HG03025 (cell line): ENCODE measurements at regions not wholly inside any gene's neighbourhood (a gene's known extent, or its start where the extent isn't known, plus 50 kb on each side); places are given as distances from the start of the nearest gene placed in this dataset.

Experiments
- ATAC-seq: cut with Tn5 transposase; IDR thresholded peaks from one replicate; pipeline ENCODE4 v1.9.1; 2021; ENCODE audit warnings: mild to moderate bottlenecking, moderate library complexity; ENCODE audit not compliant: unreplicated experiment, low FRiP score

DNA sequence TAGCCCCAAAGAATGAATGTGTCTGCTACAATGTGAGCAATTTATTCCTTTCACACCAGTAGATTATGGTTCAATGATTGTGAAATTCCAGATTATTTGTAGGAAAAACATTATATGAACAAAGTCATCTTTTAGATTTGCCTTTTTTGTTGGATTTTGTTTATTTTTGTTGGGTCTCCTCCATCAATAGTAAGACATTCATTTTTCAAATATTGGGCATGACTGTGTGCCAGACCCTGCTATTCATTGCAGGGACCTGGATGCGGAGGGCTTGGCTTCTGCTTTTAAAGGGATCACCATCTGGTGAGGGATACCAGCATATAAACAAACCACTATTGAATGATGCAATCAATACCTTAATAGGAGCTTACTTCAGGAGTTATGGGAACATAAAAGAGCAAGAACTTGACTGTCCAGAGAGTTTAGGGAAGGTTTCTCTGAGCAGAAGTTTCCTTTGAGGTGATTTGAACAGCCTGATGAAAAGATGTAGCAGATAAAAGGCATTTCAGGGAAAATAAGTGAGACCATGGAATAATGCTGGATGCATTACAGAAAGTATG lies 486.7 kb downstream of the EPHA4 start:
- no peak for ATAC-seq

DNA sequence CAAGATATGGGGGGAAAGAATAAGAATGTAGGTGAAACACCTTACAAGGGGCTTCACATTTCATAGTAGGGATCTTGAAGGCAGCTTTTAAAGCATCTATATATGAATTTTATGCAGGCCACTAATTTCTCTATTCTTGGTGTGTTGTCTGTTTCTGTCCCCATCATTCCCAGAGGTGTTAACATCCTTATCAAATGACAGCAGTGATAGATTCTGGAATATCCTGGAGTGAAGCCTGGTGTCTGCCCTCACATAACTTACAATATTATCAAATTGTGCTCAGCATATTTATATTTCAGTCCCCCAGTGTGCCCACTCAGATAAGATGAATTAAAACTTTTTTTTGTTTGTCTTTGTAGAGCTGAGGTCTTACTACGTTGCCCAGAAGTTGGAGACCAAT lies 486.2 kb downstream of the EPHA4 start:
- ATAC-seq = no peak

DNA sequence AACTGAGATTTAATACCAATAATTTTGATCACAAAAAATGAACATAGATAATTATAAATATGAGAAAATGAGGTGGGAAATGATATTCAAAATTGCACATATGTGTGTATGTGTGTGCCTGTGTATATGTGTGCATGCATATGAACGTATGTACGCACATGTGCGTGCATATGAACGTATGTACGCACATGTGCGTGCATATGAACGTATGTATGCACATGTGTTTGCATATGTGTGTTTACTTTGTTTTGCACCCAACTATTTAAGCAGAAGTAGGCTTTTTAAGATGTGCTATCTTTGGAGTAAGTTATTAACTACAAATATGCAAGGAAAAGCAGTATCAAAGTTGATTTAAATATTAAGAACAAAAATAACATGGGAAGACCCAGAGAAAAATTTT lies 484.3 kb downstream of the EPHA4 start:
- ATAC-seq = no peak

DNA sequence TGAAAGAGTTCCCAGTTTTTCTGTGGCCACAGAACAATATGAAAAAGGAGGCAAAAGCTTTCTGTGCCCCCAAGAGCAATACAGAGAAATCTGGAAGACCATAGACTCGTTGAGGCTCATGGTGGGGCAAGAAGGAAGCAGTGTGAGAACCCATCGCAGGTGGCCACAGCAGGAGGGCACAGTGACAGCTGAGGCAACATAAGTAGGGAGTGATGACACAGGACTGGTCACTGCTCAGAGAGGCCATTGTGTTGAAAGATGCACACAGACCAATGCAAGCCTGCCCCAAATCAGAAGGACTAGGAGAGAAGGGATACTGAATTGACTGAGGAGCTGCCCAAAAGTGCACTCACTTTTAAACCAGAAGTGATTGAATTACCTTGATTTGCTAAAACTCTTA lies 483.6 kb downstream of the EPHA4 start:
- ATAC-seq = no peak

DNA sequence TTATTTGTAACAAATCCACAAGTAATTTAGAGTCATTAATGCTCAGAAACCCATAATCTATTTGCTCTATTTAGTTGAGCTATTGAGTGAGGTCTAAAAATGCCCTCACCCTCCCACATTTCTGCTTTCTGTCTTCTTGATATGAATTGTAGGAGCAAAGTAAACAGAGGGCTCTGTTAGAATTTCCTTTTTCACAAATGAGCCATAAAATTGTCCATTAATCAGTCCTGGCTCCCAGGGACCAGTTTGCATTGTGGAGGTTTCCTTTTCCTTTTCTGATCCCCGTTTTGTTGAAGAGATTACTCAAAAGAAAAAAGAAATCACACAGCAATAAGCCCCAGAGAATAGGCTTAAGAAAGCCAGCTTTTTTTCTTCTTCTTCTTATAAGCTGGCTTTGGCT lies 476.7 kb downstream of the EPHA4 start:
- no peak for ATAC-seq

DNA sequence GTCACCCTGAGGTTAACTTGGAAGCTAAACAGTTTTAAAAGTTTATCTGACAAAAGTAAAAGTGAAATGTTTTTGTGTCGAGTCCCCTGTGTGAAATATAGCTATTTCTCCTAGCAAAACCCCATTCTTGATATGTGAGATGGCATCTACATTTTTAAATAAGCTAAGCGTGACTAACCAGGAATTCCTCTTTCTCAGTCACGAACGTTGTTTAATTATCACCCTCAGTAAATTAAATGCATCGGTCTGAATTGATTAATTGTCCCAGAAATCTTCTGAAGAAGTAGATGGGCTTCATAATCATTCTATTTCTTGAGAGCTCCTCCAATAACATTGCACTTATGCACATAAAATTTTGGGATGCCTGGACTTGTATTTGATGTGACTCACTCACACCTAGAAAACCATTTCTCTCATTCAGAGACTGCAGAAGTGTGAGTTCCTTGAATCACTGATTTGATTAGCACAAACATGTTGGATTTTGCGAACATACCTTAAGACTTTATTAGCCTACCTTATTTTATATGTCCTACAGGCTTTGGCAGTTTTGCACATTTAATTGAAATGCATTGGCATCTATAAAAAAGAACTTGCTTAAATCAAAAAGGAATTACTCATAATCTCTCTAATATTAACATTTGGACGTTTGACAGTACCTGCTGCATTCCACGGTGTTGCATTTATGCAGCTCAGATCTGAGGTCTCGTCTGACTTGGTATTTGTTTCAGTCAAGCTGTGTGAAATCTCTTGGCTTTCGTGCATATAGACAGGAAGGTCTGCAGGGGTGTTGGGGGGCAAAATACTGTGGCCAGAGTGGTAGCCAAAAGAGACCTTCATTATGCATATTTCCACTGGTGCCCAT lies 475.2 kb downstream of the EPHA4 start:
- no peak for ATAC-seq

DNA sequence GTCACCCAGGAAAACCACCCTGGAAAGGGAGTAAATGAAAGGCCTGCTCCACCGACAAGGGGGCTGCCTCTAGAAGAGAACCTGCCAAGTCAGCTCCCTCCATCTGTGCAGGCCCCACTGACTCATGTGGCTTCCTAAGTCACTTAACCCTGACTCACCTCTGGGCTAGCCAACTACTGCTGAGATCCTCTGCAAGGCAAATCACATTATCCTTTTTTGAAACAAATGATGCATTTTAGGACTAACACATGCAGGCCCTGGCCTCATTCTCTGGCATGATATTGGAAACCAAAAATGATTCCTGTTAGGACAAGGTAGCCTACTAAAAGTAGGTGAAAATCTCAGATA lies 474.6 kb downstream of the EPHA4 start:
- ATAC-seq = no peak

DNA sequence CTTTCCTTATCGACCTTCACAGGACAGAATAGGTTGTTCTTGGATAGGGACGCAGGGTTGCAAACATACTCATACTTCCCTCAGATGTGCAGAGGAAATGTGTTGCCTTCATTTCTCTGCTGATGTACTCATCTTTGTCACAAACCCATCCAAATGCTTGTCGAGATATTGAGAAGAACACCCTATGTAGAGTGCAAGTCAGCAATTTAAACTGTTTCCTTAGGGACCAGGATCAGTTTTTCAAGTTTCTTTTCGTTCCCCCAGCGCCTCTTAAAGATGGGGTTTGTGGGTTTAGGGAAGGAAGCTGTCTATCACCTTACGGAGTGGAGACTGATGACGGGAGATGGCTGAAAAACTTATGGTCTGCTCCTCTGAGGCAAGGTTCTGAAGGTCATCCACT lies 474.2 kb downstream of the EPHA4 start:
- no peak for ATAC-seq

DNA sequence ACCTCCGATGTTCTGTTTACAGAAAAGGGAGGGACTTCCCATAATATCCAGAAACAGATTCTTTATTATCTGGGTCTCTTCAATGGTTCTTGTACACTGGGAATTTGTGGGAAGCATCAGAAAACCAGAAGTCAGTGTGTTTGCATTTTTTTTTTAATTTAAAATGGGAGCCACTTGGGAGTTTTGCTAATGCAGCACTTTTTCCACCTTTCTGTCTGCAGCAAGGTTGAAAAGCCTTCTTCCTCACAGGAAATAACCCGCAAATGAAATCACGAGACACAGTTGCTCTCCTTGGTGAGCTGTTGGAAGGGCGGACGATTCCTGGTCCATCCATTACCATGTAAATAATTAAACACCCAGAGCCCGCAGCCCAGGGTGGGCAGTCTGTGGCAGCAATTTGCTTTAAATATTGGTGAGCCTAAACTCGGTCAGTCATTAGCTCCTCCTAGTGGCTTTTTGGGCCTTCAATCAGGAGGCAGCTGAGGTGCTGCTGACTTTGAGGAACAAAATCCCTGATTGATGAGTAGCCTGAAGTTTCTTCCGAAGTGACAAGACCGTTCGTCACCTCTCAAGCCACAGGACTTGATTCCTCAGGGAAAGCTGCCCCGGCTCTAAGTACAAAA lies 471.5 kb downstream of the EPHA4 start:
- ATAC-seq = no peak

DNA sequence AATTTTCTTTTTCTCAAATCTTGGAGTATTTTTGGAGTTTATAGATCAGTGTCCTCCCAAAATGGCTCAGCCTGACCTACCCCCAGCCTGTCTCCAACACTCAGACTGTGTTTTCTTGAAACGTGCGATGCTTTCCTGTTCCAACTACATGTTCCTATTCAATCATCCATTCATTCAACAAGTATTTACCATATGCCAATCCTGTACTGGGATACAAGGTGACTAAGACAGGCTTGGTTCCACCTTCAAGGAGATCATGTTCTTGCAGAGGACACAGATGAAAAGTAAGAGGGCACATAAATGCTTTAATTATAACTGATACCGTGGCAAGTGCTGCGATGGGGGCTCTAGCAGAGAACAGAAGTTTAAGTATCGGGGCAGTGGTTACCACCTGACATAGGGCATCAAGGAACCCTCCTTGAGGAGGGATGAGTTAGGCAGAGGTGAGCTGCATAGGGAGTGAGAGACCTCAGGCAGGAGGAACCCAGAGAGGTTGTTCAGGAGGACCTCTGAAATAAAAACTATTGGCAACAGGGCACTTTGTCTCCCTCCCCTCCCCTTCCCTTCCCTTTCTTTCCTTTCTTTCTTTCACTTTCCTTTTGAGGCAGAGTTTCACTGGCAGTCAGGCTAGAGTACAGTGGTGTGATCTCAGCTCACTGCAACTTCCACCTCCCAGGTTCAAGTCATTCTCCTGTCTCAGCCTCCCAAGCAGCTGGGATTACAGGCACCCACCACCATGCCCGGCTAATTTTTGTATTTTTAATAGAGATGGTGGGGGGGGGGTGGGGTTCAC lies 469.0 kb downstream of the EPHA4 start:
- no peak for ATAC-seq

DNA sequence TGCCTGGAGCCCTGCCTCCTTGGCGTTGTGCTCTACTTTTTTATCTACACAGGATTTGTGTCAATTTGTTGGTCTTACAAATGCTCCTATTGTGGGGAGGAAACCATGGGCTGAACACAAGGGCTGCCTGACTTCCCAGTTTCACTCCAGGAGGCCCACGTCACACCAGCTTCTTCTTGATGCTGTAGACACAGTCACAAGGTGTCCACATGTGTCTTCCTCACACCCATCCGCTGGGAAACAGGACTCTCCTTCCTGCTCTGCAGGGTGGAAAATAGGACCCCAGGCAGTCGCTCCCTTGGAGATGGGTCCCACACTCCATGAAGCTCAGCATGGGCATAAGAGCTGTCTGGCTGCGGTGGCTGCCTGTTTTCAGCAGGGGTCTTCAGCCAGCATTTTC lies 468.2 kb downstream of the EPHA4 start:
- no peak for ATAC-seq

DNA sequence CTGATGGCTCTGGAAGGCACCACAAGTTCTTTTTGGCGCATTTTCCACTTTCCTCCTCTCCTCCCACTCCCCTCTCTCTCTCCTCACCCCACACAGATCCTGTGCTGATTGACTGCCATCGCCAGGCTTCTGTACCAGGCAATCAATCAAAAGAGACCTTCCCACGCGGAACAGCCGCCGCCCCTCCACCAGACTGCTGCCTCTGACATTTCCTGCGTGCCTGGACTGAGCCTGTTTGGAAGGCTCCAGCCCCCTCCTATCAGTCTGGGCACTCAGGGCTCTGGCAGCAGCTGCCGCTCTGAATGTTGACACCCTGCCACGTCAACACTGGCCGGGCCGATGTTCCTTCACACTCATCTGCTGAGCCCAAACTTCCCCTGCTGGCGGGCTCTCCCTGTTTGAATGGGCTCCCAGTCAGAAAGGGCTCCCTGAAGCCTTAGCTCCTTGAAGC lies 467.7 kb downstream of the EPHA4 start:
- ATAC-seq = no peak

DNA sequence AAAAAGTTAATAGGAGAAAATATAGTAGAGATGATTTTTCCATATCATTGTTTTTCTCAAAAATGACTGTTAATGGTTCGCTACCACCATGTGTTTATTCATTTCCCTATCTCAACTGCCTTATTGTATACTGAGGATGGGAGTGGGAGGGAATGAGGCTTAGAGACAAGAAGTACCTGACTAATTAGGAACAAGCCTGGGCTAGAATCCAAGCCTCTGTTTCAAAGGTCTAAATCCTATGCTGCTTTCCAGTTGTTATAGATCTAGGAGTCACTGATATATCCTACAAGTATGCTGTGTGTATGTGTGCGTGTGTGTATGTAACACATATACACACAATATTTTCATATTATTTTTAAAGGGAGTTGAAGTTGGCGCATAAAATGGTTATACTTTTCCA lies 465.9 kb downstream of the EPHA4 start:
- ATAC-seq = no peak

DNA sequence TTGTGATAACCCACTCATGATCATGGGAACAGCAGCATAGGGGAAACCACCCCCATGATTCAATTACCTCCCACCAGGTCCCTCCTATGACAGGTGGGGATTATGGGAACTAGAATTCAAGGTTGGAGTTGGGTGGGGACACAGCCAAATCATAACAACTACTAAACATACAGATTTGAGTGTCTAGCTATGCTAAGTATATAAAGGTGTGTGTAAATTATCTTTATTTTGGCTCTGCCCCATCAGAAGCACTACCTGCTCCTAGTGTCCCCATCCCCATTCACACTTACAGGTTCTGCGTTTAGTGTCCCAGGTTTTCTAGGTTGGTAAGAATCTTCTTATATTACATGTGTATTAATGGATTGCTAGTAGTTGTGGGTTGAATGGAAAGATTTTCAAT lies 464.7 kb downstream of the EPHA4 start:
- no peak for ATAC-seq

DNA sequence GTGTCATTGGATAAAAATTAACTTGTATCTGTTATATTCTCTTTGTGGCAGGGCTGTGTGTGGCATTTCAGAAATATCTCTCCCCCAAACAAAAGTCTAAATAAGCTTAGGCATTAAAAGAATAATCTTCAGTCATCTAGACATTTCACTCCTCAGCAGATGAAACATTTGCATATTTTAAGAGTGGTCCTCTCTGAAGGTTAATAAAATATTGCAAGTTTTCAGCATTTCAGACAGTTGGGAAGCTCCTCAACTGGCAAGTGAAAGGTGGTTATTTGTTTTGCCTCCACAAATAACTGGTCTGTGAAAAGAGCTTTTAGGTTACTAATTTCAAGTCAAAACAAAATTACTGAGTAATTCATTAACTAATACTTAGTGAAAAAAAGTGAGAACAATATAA lies 462.6 kb downstream of the EPHA4 start:
- ATAC-seq = no peak

DNA sequence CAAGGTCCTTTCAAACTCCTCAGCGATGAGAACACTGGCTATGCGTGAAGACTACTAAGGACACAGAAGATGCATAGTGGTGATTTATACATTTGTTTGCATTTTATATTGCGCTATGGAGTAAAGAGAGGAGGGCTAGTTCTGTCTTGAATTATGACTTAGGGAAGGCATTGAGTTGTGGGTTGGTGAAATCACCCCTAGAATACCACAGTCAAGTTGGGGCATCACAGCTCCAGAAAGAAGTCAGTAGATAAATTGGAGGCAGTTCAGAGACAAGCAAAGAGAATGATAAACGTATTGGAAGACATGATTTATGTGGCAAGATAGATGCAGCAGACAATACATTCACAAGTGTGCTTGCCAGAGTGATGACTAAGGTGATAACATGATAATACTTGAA lies 460.4 kb downstream of the EPHA4 start:
- ATAC-seq = no peak

DNA sequence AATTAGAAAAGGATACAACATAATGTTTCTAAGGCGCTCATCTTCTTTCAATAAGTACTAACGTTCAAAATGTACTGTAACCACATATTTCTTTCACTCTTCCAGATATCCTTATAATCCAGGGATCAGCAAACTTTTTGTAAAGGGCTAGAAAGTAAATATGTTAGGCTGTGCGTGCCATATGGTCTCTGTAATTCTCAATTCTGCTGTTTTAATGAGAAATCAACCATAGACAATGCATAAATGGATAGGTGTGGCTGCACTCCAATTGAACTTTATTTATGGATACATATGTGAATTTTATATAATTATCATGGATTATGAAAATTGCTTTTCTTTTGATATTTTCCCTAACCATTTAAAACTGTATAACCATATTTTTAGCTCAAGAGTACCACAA lies 459.4 kb downstream of the EPHA4 start:
- ATAC-seq = no peak

DNA sequence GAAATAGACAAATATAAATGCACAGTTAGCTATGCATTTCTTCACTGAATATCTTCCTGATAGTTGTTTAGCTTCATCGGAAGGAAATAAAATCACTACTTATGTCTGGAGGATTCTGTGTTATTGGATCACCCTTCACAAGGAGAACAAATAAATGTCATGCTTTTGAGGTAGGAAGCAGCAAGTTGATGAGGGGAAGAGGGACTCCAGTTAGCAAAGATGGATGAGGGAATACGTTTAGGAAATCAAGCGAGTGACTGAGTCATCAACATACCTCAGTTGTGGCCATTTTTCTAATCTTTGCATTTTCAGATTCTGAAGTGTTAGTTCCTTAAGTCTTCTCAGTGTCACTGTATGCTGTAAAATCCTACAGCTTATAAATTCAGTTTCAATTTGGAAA lies 456.2 kb downstream of the EPHA4 start:
- no peak for ATAC-seq

DNA sequence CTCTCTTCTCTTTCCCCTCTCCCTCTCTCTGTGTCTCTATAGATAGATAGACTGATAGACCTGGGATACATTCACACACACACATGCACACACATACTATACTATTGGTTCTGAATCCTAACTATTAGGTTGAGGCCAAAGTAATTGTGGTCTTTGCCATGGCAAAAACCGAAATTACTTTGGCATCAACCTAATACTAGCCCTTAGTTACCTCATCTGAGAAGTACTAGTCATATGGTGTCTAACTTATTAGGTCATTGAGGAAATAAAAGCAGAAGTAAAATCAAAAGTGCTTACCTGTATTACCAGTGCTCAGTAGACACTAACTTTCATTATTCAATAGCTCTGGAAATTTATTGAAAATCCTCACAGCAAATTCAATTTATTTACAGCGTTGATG lies 451.5 kb downstream of the EPHA4 start:
- ATAC-seq = no peak

DNA sequence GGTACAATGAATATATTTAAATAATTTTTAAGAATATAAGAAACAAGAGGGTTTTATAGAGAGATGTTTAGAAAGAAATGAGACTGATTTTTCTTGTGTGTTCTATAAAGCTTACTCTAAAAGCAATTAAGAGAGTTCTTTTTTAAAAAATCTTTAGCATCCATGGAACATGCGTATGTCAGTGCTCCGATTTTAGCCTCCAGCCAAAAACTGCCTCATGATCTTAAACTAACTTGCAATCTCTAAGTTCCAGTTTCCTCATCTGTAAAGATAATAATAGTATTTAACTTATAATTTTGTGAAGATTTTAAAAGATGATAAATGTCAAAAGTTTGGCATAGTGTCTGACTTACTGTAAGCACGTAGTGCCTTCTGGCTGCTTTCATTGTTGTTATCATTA lies 448.7 kb downstream of the EPHA4 start:
- ATAC-seq = no peak

DNA sequence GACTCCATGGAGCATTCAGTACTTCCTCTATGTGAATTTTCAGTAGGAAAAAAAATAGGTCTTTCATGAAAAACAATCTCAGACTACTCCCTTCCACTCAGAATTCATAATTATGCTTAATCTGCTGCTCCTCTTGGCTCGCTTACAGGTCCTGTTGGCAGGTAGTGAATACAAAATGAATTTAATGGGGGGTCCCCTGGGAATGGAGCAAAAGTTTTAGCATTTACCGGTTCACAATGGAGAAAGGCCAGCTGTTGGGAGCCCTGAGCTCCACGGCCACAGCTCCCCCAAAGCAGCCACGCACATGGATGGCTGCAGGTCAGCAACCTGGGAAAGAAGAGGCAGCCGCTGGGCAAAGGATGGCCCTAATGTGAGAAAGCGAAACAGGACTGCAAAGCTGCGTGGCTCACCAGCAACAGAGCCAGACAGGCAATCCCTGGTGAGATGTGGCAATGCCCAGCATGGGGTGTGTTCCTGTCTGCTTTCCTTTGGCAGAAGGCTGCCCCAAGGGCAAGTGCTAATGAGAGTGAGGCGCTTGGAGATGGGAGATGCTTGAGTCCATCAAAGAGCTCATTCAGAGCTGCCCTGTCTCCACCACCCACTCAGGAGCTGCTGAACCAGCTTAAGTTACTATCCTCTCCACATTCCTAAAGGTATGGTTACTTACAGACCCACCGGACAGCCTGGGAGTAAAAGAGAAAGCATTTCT lies 447.4 kb downstream of the EPHA4 start:
- ATAC-seq = no peak
